HG03354 (cell line): ENCODE measurements at regions not wholly inside any gene's neighbourhood (a gene's known extent, or its start where the extent isn't known, plus 50 kb on each side); places are given as distances from the start of the nearest gene placed in this dataset.
"Not testable (repeated sequence)": the region's sequence is repeated elsewhere in the genome, so short reads cannot be mapped to it uniquely, and the experiment has no call there.

Source experiments
- ATAC-seq: cut with Tn5 transposase; IDR thresholded peaks from one replicate; pipeline ENCODE4 v1.9.1; 2021; ENCODE audit warnings: mild to moderate bottlenecking; ENCODE audit not compliant: unreplicated experiment, poor library complexity, severe bottlenecking

GRCh38 chr4:152202415-152202814 is 333.5 kb downstream of the FBXW7 start:
- no peak for ATAC-seq

GRCh38 chr4:152200511-152201333 is 335.2 kb downstream of the FBXW7 start:
- ATAC-seq, result no peak

- ATAC-seq, result no peak
Measured at GRCh38 chr4:152197211-152197610, 338.7 kb downstream of the FBXW7 start.

- no peak for ATAC-seq
Measured at GRCh38 chr4:152195888-152196287, 340.0 kb downstream of the FBXW7 start.

DNA sequence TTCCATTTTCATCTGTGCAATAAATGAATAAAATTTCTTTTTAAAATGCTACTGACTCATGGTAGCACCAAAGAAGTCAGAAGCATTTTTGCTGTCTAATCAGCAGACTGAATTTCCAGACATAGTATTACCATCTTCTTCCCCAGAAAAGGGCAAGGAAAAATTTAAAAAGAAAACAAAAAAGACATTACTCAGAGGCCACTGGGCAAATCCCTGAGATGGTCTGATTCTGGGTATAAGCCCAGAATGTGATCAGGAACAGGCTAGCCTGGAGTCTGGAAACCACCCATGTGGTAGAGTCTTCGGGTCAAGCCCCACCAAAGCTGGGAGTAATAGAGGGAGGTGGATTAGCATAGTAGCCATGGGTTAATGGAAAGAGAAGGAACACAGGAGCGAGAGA is 342.8 kb downstream of the FBXW7 start:
- no peak for ATAC-seq

DNA sequence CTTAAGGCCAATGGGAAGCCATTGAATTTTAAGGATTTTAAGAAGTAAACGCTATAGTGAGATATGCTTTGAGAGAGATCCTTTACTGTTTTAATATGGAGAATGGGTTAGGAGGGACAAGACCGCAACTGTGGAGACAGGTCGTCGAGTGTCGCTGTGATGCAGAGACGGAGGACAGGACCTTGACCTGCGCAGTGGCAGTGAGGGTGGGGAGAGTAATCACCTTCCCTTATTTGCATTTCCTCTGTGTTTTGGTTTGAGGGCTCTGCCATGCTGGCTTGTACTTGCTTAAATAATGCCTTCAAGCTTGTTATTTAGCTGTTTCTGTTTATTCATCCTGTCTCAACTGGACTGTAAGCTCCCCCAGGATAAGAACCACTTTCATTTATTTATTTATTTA is 345.0 kb downstream of the FBXW7 start:
- no peak for ATAC-seq

DNA sequence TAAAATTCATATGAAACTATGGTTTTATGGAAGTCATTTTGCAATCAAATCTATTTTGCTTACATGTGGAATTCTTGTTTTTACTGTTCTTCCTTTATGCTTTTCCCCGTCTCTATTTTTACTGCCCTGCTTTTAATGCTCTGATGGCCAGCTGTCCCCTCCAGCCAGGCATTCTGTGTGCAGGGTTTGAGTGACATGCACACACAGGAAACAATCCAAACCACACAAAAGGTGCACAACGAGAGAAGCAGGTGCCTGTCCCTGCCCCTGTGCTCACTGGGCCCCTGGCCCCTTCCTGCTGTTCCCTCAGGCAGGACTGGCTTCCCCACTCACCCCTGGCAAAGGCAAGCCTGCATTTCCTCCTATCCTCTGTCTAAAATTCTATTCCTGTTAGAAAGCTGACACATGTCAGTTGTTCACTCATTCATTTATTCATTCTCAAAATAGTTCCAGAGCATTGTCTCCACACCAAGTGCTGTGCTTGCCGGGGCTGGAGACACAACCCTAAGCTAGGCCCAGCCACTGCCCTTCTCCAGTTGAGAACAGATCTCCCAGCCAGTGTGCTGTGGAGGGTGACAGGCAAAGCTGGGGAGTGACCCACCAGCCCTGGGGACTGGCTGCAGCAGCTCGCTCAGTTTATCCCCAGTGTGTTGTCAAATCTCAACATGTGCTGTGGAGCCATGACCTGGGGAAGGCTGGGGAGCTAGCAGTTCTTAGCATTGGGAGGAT is 346.3 kb downstream of the FBXW7 start:
- peak; percentile 76 for ATAC-seq

DNA sequence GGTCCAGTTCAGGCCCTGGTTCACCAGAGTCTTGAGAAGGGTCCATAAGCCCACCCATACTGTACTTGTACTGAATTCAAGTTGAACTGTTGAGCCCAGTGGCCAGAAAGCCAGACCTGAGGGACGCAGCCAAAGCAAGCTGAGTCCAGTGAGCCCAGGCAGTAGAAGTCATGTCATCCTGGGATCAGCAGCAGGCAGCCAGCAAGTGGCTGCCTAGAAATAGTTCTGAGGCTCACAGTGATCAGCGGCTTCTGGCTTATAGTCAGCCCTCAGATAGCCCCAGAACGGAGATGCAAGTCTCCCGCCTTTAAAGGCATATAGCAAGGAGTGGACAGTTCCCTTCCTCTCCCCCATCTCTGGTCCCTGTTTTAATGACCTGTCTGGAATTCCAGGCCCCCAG is 347.1 kb downstream of the FBXW7 start:
- no peak for ATAC-seq

DNA sequence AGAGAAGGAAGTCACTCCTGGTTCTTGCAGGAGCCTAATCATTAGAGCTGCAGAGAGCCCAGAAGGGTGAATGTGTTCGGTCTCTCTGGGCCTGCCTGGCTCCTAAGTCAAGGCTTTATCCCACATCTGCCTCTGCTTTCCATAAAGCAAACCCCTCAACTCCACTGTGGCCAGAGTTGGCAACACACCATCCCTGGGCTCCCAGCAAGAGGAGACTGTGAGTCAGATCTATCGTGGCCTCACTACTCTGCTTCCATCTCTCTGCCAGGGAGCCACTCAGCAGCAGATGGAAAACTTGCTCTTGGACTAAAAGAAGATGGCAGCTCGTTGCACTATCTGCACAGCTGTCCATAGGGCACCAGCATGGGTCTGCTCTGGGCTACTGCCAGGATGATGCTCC is 348.2 kb downstream of the FBXW7 start:
- no peak for ATAC-seq

GRCh38 chr4:152185786-152186550 is 349.9 kb downstream of the FBXW7 start:
- ATAC-seq, result no peak

- ATAC-seq, result no peak
Measured at GRCh38 chr4:152181150-152181549, 354.7 kb downstream of the FBXW7 start.

GRCh38 chr4:152180369-152180768 is 355.5 kb downstream of the FBXW7 start:
- no peak for ATAC-seq

DNA sequence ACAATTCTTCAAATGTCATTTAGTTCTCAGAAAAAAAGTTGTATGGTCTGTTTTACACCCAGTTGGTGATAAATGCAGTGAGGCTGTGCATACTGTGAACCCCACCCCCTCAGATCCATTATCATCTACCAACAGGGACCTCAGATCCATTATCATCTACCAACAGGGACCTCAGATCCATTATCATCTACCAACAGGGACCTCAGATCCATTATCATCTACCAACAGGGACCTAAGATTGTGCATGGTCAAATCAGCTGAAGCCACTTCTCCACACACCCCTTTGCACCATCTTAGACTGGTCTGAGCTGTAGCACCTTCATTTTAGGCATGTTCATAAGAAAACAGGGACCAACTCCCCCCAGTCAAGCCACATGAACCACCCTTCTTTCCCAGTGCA is 358.4 kb downstream of the FBXW7 start:
- not testable (repeated sequence) for ATAC-seq

- no peak for ATAC-seq
Measured at GRCh38 chr4:152176627-152177214, 359.2 kb downstream of the FBXW7 start.

GRCh38 chr4:152175586-152175985 is 360.3 kb downstream of the FBXW7 start:
- no peak for ATAC-seq

DNA sequence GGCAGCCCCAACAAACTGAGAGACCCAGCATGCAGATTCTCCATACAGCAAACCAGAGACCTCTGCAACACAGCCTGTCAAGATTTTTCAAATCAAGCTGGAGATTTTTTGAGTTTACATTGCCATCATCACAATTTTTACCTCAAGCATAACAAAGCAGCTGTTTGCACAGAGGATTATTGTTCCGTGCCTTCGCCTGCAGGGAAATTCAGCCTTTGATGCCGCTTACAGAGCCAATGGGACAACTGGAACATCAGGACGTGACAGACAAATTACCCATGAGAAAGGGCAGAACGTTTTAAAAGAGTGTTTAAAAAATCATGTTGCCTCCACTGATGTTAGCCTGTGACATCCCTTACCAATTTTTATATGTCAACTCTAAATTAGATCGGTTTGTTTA is 363.7 kb downstream of the FBXW7 start:
- no peak for ATAC-seq

- no peak for ATAC-seq
Measured at GRCh38 chr4:152171556-152171955, 364.3 kb downstream of the FBXW7 start.

DNA sequence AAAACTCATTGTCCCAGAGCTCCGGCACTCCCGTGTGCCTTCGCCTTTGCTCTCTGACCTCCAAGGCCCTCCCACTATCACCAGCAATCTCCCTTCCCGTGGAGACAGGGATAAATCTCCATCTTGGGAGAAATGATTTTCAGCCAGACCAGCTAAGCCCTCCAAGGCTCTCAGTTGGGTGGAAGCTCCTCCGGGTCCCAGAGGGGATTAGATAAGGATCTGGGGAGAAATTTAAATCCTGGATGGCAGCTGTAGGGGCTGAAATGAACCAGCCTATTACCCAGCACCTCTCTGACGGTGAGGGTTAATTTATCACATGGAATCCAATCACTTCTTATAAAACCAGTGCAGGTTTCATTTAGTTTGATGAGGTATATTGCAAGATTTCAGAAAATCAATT is 366.2 kb downstream of the FBXW7 start:
- no peak for ATAC-seq

GRCh38 chr4:152168987-152169616 is 366.8 kb downstream of the FBXW7 start:
- no peak for ATAC-seq

DNA sequence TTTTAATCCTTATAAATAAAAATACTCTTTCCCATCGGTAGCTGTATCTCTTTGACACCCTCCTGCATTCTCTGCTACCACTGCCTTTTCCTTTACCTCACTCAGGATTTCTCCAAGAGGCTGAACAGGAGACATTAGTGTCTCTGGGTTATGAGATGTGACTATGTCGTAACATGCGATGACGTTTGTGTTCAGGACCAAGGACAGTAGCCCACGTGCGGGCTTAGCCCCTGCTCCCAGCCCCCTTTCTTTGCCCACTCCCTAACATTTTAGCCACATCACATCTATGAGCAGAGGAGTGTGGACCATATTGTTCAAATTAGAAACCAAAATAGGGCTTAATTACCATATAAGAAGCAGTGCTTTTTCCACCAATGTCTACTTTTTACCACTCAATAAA is 369.3 kb downstream of the FBXW7 start:
- ATAC-seq, result no peak
